ENCODE measurements at regions not wholly inside any gene's neighbourhood (a gene's known extent, or its start where the extent isn't known, plus 50 kb on each side); places are given as distances from the start of the nearest gene placed in this dataset.

GRCh38 chr20:6496874-6497273, 270.6 kb upstream of the BMP2 start:
- TF ChIP-seq POLR2A (IDR thresholded peaks at IDR 0.05; ENCODE audit: low read depth, low read length) (no peak), SPI1 (IDR thresholded peaks at IDR 0.05; ENCODE audit: low read depth, low read length) (no peak), TAF1 (IDR thresholded peaks at IDR 0.05; ENCODE audit: low read depth, low read length) (no peak), POLR2AphosphoS5 (IDR thresholded peaks at IDR 0.05; ENCODE audit: low read depth, low read length) (no peak), PAX5 (IDR thresholded peaks at IDR 0.05; ENCODE audit: insufficient read depth, low read length, severe bottlenecking) (no peak)

All from GM12891 (cell line).